Fibroblast of villous mesenchyme (primary cell): ENCODE measurements at regions not wholly inside any gene's neighbourhood (a gene's known extent, or its start where the extent isn't known, plus 50 kb on each side); places are given as distances from the start of the nearest gene placed in this dataset.
A peak's percentile ranks its signal among the peaks of the same experiment; 100 is the strongest.

Experiments
- DNase-seq: peaks from one replicate; pipeline ENCODE4 v3.0.0-alpha.2; 2010; ENCODE audit warnings: low read depth
- H3K4me3 ChIP-seq: 2 replicates; pipeline ENCODE4 v1.5.1; 2011; ENCODE audit warnings: low read depth, mild to moderate bottlenecking, low read length
- TF ChIP-seq, protein P1 (sequence below): IDR thresholded peaks from 2 replicates; pipeline ENCODE4 v1.5.1; 2012; ENCODE audit warnings: low read depth, mild to moderate bottlenecking, low read length; ENCODE audit not compliant: insufficient read depth

DNA sequence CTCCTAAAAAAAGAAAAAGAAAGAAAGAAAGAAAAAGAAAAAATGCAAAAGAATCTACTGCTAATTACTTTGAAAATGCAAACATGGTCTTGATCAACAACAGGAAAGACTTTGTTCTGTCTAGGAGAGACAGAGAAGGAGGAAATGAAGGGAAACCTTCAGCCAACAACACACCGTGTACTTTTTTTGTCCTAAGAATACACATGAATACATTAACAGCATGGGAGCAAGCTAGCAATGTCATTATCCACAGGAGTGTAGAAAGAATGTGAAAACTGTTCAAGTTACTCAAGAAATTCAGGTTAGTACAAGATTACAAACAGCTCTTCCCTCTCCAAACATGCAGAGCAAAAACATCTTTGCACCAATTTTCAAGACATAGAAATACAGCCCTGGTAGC lies 326.3 kb downstream of the UBE3D start:
- no peak for DNase-seq
- TF ChIP-seq, protein P1, sequence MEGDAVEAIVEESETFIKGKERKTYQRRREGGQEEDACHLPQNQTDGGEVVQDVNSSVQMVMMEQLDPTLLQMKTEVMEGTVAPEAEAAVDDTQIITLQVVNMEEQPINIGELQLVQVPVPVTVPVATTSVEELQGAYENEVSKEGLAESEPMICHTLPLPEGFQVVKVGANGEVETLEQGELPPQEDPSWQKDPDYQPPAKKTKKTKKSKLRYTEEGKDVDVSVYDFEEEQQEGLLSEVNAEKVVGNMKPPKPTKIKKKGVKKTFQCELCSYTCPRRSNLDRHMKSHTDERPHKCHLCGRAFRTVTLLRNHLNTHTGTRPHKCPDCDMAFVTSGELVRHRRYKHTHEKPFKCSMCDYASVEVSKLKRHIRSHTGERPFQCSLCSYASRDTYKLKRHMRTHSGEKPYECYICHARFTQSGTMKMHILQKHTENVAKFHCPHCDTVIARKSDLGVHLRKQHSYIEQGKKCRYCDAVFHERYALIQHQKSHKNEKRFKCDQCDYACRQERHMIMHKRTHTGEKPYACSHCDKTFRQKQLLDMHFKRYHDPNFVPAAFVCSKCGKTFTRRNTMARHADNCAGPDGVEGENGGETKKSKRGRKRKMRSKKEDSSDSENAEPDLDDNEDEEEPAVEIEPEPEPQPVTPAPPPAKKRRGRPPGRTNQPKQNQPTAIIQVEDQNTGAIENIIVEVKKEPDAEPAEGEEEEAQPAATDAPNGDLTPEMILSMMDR, result no peak
- H3K4me3 ChIP-seq, result no peak overlapping the region

DNA sequence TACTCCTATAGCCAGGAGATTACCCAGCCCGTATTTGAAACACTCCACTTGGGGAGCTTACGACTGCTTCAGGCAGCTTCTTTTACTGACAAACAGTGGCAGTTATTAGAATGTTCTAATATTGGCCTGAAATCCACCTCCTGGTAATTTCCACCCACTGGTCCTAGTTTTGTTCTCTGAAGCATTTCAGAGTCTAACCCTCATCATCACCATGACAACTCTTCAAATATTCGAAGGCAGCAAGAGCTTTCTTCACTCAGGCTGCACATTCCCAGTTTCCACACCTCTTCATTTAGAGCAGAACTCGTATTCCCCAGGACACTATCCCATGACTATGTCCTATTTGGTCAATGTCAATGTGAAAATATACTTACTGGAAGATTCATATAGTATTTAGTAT lies 325.6 kb downstream of the UBE3D start:
- TF ChIP-seq, protein P1, result no peak
- no peak overlapping the region for H3K4me3 ChIP-seq
- DNase-seq, result no peak

DNA sequence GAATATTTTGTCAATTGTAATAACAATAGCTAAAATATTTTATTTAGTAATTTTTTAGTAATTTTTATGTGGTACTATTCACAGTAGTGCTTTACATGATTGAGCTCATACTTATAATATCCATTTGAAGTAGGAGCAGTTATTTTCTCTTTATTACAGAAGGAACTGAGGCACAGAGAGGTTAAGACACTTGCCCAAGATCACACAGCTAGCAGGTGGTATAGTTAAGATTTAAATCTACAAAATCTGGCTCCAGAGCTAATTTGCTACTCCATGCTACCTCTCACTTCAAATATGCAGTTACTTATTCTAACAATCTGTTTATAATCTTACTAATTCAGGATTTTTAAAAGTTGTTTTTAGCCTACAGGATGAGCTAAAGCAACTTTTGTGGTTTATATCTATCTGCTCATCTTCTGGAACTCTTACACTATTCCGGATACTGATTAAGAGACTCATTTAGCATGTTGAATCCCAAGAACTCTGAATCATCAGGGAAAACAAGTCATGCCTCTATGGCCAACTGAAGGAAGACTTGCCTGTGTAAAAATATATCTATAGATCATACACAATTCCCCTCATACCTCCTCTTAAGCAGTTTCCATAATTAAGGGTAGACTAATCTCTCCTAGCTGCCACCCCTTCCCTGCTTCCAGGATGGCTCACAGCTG lies 324.2 kb downstream of the UBE3D start:
- no peak for DNase-seq
- H3K4me3 ChIP-seq, result no peak overlapping the region
- TF ChIP-seq, protein P1, result no peak

DNA sequence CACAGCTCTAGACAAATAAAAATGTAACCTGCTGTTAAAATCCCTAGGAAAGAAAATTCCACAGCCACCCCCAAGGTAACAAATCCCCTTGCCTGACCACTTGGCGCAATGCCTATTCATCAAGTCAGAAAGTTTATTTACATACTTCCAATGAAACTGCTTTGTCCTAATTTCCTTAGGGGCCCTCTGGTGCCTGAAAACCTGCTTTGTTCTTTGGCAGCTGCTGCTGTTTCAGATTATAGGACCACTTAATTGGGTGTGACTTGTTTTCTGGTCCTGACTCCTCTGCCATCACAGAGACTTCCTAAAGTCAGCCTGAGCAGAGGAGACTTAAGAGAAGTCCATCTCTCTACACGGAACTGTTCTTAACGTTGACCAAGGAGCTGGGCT lies 323.6 kb downstream of the UBE3D start:
- H3K4me3 ChIP-seq, result no peak overlapping the region
- DNase-seq, result no peak
- TF ChIP-seq, protein P1, result no peak

DNA sequence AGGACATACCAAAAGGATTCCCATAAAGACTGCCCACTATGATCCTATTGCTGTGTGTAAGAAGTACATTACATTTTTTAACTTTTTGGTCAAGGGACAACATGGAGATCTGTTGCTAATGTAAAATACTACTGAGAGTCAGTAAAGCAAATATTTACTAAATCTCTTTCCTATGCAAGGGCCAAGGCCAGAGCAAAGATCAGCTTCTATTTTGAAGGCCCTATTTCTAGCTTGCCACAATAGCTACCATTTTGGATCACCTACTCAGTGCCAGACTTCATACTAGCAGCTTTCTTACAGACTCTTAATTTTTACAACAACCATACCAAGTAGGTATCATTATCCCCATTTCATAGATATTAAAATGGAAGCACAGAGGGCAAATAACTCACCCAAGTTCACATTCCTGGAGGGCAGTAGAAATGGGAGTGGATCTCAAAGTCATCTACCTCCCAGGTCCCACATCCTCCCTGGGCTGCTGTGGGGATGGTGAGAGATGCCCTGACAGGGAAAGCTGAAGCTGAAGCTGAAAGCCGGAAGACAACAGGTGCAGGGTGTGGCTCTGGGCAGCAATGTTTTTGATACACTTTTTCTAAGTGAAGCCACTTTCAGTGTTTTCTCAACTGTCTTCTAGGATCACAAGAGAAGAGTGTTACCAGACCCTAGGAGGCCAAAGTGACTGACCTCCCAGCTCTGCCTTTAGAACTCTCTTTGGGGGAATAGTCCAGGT lies 321.2 kb downstream of the UBE3D start:
- H3K4me3 ChIP-seq, result no peak overlapping the region
- TF ChIP-seq, protein P1, result no peak
- DNase-seq, result no peak

DNA sequence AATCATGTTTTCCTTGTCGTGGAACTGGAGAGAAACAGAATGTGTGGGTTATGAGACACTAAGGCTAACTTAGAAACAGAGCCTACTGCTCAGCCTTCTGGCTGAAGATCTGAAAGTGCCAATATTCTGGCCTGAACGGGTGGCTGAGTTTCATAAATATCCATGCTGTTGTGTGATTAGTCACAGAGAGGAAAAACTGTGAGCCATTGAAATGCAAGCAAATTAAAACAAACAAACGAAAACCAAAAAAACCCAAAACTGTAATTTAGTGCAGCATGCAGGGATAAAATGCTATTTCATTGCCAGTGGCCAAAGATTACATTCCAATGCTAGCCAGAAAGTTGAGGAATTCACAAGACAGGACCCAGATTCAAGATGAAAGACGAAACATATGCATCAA lies 315.1 kb downstream of the UBE3D start:
- H3K4me3 ChIP-seq, result no peak overlapping the region
- TF ChIP-seq, protein P1, result no peak

More for the DNA sequence above, 315.1 kb downstream of the UBE3D start:
- DNase-seq, result peak; percentile 38
